Trophoblast cell (in vitro differentiated cells and primary cell): ENCODE measurements at regions not wholly inside any gene's neighbourhood (a gene's known extent, or its start where the extent isn't known, plus 50 kb on each side); places are given as distances from the start of the nearest gene placed in this dataset.

Experiments used
- DNase-seq, 2 donors: peaks; one replicate each; pipeline ENCODE4 v3.0.0-alpha.2; 2016
- H2AFZ ChIP-seq: 2 replicates; pipeline ENCODE4 v1.6.1; 2013; ENCODE audit warnings: low read length, moderate library complexity, mild to moderate bottlenecking; ENCODE audit not compliant: insufficient read depth, poor library complexity
- H2AK5ac ChIP-seq: 2 replicates; pipeline ENCODE4 v1.6.1; 2013; ENCODE audit warnings: mild to moderate bottlenecking, low read length
- H2BK120ac ChIP-seq: 2 replicates; pipeline ENCODE4 v1.6.1; 2013; ENCODE audit warnings: low read length, mild to moderate bottlenecking, moderate library complexity; ENCODE audit not compliant: insufficient read depth, poor library complexity
- H2BK12ac ChIP-seq: 2 replicates; pipeline ENCODE4 v1.6.1; 2013; ENCODE audit warnings: mild to moderate bottlenecking, low read length, moderate library complexity
- H2BK5ac ChIP-seq: 2 replicates; pipeline ENCODE4 v1.6.1; 2013; ENCODE audit warnings: low read length, low read depth, moderate library complexity, mild to moderate bottlenecking; ENCODE audit not compliant: poor library complexity
- H3K14ac ChIP-seq: 2 replicates; pipeline ENCODE4 v1.6.1; 2013; ENCODE audit warnings: mild to moderate bottlenecking, low read length
- H3K18ac ChIP-seq: 2 replicates; pipeline ENCODE4 v1.6.1; 2013; ENCODE audit warnings: mild to moderate bottlenecking, low read length
- H3K23ac ChIP-seq: 2 replicates; pipeline ENCODE4 v1.6.1; 2013; ENCODE audit warnings: low read length
- H3K27ac ChIP-seq: 2 replicates; pipeline ENCODE4 v1.5.1; 2013; ENCODE audit warnings: low read depth, mild to moderate bottlenecking, inconsistent platforms, low read length, moderate library complexity
- H3K27me3 ChIP-seq: 2 replicates; pipeline ENCODE4 v1.6.1; 2013; ENCODE audit warnings: inconsistent platforms, mild to moderate bottlenecking, low read length, moderate library complexity; ENCODE audit not compliant: insufficient read depth
- H3K36me3 ChIP-seq, 2 experiments: 1 replicate in 1 of 2; 2 replicates in 1 of 2; pipeline ENCODE4 v1.6.1; 2013; ENCODE audit warnings: low read length in 2 of 2, mild to moderate bottlenecking in 2 of 2, moderate library complexity in 1 of 2; ENCODE audit not compliant: insufficient read depth in 2 of 2, control insufficient read depth in 1 of 2
- H3K4ac ChIP-seq: 2 replicates; pipeline ENCODE4 v1.6.1; 2013; ENCODE audit warnings: low read depth, mild to moderate bottlenecking, low read length, moderate library complexity
- H3K4me1 ChIP-seq, 2 experiments: 1 replicate in 1 of 2; 2 replicates in 1 of 2; pipeline ENCODE4 v1.6.1; 2013; ENCODE audit warnings: low read length in 2 of 2, mild to moderate bottlenecking in 2 of 2, moderate library complexity in 1 of 2; ENCODE audit not compliant: insufficient read depth in 2 of 2, control insufficient read depth in 1 of 2
- H3K4me2 ChIP-seq: 2 replicates; pipeline ENCODE4 v1.6.1; 2013; ENCODE audit warnings: inconsistent platforms, mild to moderate bottlenecking, low read length, moderate library complexity
- H3K4me3 ChIP-seq: 2 replicates; pipeline ENCODE4 v1.5.1; 2013; ENCODE audit warnings: mild to moderate bottlenecking, low read depth, low read length, inconsistent platforms
- H3K79me1 ChIP-seq: one replicate; pipeline ENCODE4 v1.6.1; 2013; ENCODE audit warnings: low read length
- H3K79me2 ChIP-seq: 2 replicates; pipeline ENCODE4 v1.6.1; 2013; ENCODE audit warnings: low read length, mild to moderate bottlenecking; ENCODE audit not compliant: control insufficient read depth, insufficient read depth, poor library complexity
- H3K9ac ChIP-seq: 2 replicates; pipeline ENCODE4 v1.6.1; 2013; ENCODE audit warnings: mild to moderate bottlenecking, low read length
- H3K9me3 ChIP-seq: 2 replicates; pipeline ENCODE4 v1.6.1; 2013; ENCODE audit warnings: low read depth, mild to moderate bottlenecking, control low read depth, inconsistent platforms, low read length; ENCODE audit not compliant: insufficient read depth
- H4K12ac ChIP-seq: 2 replicates; pipeline ENCODE4 v1.6.1; 2013; ENCODE audit warnings: low read depth, mild to moderate bottlenecking, low read length, moderate library complexity
- H4K8ac ChIP-seq: 2 replicates; pipeline ENCODE4 v1.6.1; 2013; ENCODE audit warnings: low read depth, mild to moderate bottlenecking, low read length, moderate library complexity
- H4K91ac ChIP-seq: one replicate; pipeline ENCODE4 v1.6.1; 2013; ENCODE audit warnings: low read depth, mild to moderate bottlenecking, low read length, moderate library complexity
- WGBS: extraction: QIAGEN DNeasy Blood & Tissue Kit; methylation state at CpG from one replicate; pipeline ENCODE4 v1.1.7; 2013; ENCODE audit warnings: missing lambda C conversion rate; ENCODE audit not compliant: insufficient read length, insufficient coverage; ENCODE audit errors: extremely low coverage; 5-methylcytosine and 5-hydroxymethylcytosine counted together

- Histone ChIP-seq H2AK5ac (no peak overlapping the region), H3K4me2 (no peak overlapping the region), H3K27ac (no peak overlapping the region), H3K4me1 (no peaks in the 10 kb centered on the region), H3K9ac (no peak overlapping the region), H3K23ac (no peak overlapping the region), H4K91ac (no peak overlapping the region), H3K79me2 (no peaks in the 10 kb centered on the region), H3K14ac (no peak overlapping the region), H3K18ac (no peak overlapping the region), H2AFZ (no peak overlapping the region), H3K79me1 (no peaks in the 10 kb centered on the region), H2BK120ac (no peak overlapping the region), H3K27me3 (no peaks in the 10 kb centered on the region), H3K9me3 (no peaks in the 10 kb centered on the region), H4K8ac (no peak overlapping the region), H2BK5ac (no peak overlapping the region), H4K12ac (no peak overlapping the region), H2BK12ac (no peak overlapping the region), H3K36me3 (no peaks in the 10 kb centered on the region), H3K4ac (no peak overlapping the region), H3K4me3 (no peak overlapping the region)
- DNase-seq, result no peak
- no CpG with 5 or more reads among the region's 2 CpGs for WGBS
Observed at GRCh38 chr2:168404764-168405163, 51.3 kb upstream of the CERS6 start.
